Right lobe of liver (tissue), 6 donors: ENCODE measurements at regions not wholly inside any gene's neighbourhood (a gene's known extent, or its start where the extent isn't known, plus 50 kb on each side); places are given as distances from the start of the nearest gene placed in this dataset.

Experiments used
- ATAC-seq, 4 donors: fragments of 200-7000 bp; cut with Tn5 transposase; one replicate each; pipeline ENCODE4 v1.9.1; 2020; ENCODE audit warnings: mild to moderate bottlenecking in 4 of 4, moderate library complexity in 4 of 4
- DNase-seq, 3 donors: peaks; one replicate each; pipeline ENCODE4 v3.0.0-alpha.2; 2020
- H3K27ac ChIP-seq, 3 donors: fragments of 200-600 bp; one replicate each; pipeline ENCODE4 v1.8.0; 2022
- H3K27me3 ChIP-seq, 2 donors: fragments of 200-600 bp; one replicate each; pipeline ENCODE4 v1.8.0; 2022
- H3K36me3 ChIP-seq, 4 donors: fragments of 200-600 bp; sonication (generic) in 1 of 4; one replicate each; pipeline versions ENCODE4 v1.5.1 to v1.8.0; 2017 to 2022; ENCODE audit warnings: control low read depth in 1 of 4
- H3K4me1 ChIP-seq, 4 donors: fragments of 200-600 bp; sonication (generic) in 1 of 4; one replicate each; pipeline versions ENCODE4 v1.5.1 to v1.8.0; 2017 to 2022; ENCODE audit warnings: control low read depth in 1 of 4
- H3K4me3 ChIP-seq, 3 donors: fragments of 200-600 bp; one replicate each; pipeline ENCODE4 v1.8.0; 2022
- H3K9me3 ChIP-seq, 4 donors: fragments of 200-600 bp; sonication (generic) in 1 of 4; one replicate each; pipeline versions ENCODE4 v1.5.1 to v1.8.0; 2017 to 2022; ENCODE audit warnings: control low read depth in 1 of 4
- POLR2A ChIP-seq: fragments of 450-650 bp; IDR thresholded peaks from one replicate; pipeline ENCODE4 v1.6.1; 2017; ENCODE audit warnings: antibody characterized with exemption, mild to moderate bottlenecking
- WGBS: methylation state at CpG from one replicate; pipeline ENCODE4 v1.1.6; 2018; ENCODE audit warnings: low coverage, low lambda C conversion rate; ENCODE audit not compliant: insufficient coverage; ENCODE audit errors: missing lambda C conversion rate; 5-methylcytosine and 5-hydroxymethylcytosine counted together
- intact Hi-C, 2 donors: fragments of 100-400 bp; cut with DNase I; formaldehyde crosslinking; loops; one replicate each; pipeline versions ENCODE4 v1.11.2 to v1.14.1; 2022
- TF ChIP-seq, protein P1 (sequence below), 4 donors: fragments of 200-600 bp in 3 of 4; fragments of 450-650 bp in 1 of 4; IDR thresholded peaks; one replicate each; pipeline versions ENCODE4 v1.5.1 to v1.8.0; 2016 to 2022; ENCODE audit warnings: antibody characterized with exemption in 4 of 4, mild to moderate bottlenecking in 2 of 4
- donor health status: DM: no; HTN: yes; CAD: no.
- donor health status: DM: no; HTN: no; CAD: no.
- donor health status: DM: no; HTN: no; CAD: no.
- donor health status: DM: no; HTN: yes; CAD: no.
- donor health status: DM: no; HTN: yes; CAD: no.

DNA sequence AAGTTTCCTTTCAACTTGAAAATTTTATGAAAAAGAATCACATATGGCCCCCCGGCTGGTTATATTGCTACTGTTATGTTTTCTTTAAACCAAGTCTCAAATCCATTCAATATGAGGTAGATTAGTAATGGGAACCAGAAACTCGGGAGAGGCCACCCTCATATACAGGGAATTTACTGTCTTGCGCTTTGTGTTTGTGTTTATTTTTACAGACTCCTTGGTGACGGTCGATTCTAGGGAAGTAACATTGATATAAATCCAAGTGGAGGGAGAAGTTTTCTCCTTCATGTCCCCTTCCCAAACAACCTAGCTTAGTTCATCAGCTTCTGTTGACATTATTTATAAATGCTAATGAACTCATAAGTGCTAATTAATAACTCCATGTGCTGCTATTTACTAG, 163.5 kb upstream of the LMO4 start:
- Histone ChIP-seq H3K36me3 (no peaks in the 10 kb centered on the region), H3K27ac (no peak overlapping the region), H3K4me3 (no peak overlapping the region), H3K27me3 (no peaks in the 10 kb centered on the region), H3K9me3 (no peaks in the 10 kb centered on the region), H3K4me1 (no peaks in the 10 kb centered on the region)
- TF ChIP-seq, protein P1, sequence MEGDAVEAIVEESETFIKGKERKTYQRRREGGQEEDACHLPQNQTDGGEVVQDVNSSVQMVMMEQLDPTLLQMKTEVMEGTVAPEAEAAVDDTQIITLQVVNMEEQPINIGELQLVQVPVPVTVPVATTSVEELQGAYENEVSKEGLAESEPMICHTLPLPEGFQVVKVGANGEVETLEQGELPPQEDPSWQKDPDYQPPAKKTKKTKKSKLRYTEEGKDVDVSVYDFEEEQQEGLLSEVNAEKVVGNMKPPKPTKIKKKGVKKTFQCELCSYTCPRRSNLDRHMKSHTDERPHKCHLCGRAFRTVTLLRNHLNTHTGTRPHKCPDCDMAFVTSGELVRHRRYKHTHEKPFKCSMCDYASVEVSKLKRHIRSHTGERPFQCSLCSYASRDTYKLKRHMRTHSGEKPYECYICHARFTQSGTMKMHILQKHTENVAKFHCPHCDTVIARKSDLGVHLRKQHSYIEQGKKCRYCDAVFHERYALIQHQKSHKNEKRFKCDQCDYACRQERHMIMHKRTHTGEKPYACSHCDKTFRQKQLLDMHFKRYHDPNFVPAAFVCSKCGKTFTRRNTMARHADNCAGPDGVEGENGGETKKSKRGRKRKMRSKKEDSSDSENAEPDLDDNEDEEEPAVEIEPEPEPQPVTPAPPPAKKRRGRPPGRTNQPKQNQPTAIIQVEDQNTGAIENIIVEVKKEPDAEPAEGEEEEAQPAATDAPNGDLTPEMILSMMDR (IDR thresholded peaks at IDR 0.05): no peak
- no peak for TF ChIP-seq POLR2A
- 80% methylated on average over 5 of the region's 5 CpGs for WGBS
- ATAC-seq: no peak
- DNase-seq: no peak
- intact Hi-C loops: no loop called here

DNA sequence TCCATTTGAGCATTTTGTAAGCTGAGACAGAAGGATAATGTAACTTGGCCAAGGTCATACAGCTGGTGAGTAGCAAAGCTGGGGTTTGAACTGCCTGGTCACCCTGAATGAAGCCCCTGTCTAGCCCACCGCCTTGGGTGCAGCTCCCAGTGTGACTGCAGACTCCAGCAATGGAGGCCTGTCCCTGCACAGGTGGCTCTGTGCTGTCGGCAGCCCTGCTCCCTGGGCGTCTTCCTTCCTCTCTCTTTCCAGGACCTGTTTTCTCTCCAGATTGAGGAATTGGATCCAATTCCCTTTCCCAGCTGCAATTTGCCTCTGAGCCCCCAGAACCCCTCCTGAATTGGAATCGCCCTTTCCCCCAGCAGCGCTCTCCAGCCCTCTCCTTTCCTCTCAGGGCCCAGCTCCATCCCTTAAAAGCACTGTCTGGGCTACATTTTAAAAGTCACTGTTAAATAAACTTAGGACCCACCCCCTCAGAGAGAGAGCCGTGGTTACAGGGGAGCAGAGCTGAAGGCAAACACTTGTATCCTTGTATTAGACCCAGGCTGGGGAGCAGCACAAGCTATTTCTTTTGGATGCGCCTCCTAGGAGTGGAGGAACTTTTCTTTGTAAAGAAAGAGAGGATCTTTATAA, 161.4 kb upstream of the LMO4 start:
- Histone ChIP-seq H3K9me3 (no peaks in the 10 kb centered on the region), H3K27ac (no peak overlapping the region), H3K4me1 (no peaks in the 10 kb centered on the region), H3K4me3 (no peak overlapping the region), H3K36me3 (no peaks in the 10 kb centered on the region), H3K27me3 (no peaks in the 10 kb centered on the region)
- no peak for TF ChIP-seq POLR2A
- TF ChIP-seq, protein P1 (IDR thresholded peaks at IDR 0.05): no peak
- 79% methylated on average over 5 of the region's 7 CpGs for WGBS
- no peak for ATAC-seq
- no peak for DNase-seq
- intact Hi-C loops: no loop called here

DNA sequence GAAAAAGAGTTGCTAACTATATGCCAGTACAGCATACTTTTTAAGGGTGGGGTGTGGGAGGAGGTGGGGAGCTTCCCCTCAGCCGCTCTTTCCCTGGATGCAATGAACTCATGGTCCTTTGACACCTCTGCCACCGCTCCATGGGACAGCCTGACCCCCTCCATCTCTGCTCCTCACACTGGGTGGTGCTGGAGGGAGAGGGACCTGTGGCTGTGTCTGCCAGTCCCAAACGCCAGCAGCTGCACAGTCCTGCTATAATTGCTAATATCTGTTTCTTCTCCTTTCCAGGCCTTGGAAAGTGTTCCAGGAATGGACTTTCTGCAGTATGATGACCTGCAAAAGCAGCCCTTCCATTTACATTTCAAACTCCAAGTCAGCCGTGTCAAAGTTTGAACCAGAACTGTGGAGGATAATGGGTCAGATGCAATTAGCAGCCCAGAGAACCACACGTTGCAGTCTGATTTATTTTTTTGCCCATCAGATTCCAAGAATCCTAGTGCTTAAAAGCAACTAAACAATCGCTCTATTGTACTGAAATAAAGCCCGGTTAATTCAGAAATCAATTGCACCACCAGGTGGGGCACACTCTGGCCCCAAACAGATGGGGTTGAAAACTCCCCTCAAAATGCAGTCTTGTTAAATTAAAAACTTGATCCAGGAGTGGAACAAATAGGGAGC, 160.7 kb upstream of the LMO4 start:
- Histone ChIP-seq H3K27me3 (no peaks in the 10 kb centered on the region), H3K27ac (no peak overlapping the region), H3K4me3 (no peak overlapping the region), H3K4me1 (no peaks in the 10 kb centered on the region), H3K9me3 (no peaks in the 10 kb centered on the region), H3K36me3 (no peaks in the 10 kb centered on the region)
- 59% methylated on average over 7 of the region's 7 CpGs for WGBS
- ATAC-seq: no peak
- intact Hi-C loops: no loop called here
- no peak for DNase-seq
- TF ChIP-seq, protein P1 (IDR thresholded peaks at IDR 0.05): no peak
- no peak for TF ChIP-seq POLR2A

DNA sequence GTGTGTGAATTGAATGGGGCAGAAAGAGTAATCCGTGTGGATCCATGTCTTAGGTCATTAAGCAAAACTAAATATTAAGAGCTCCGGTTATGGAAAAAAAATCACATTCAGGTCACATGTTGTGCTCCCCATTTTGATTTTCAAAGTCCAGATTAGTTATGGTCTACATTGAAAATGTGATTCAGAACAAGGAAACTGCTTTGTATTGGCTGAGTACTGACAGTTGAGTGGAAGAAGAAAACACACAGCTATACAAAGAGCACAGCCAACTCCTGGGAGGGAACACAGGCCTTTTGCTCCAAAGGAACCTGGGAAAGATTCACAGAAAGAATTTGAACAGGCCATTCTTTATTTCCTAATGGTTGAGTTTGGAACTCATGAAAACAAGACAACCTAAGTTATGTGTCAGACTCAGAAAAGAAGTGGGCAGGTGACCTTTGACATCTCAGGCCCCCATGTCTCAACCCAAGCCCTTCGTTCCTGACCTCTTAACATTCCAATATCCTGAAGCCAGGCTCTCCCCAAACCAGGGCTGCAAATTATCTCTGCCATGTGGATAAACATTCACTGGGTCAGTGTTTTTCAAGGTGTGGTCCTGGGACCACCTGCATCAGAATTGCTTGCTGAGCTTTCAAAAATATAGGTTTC, 159.3 kb upstream of the LMO4 start:
- 64% methylated on average over 3 of the region's 3 CpGs for WGBS
- Histone ChIP-seq H3K9me3 (no peaks in the 10 kb centered on the region), H3K36me3 (no peaks in the 10 kb centered on the region), H3K27ac (no peak overlapping the region), H3K27me3 (no peaks in the 10 kb centered on the region), H3K4me3 (no peak overlapping the region), H3K4me1 (no peaks in the 10 kb centered on the region)
- TF ChIP-seq, protein P1 (IDR thresholded peaks at IDR 0.05): no peak
- TF ChIP-seq POLR2A: no peak
- no peak for ATAC-seq
- DNase-seq: no peak
- intact Hi-C loops: no loop called here
